Body of pancreas (tissue), 4 donors: ENCODE measurements at regions not wholly inside any gene's neighbourhood (a gene's known extent, or its start where the extent isn't known, plus 50 kb on each side); places are given as distances from the start of the nearest gene placed in this dataset.

ENCODE experiments used
- ATAC-seq: fragments of 150-250 bp; one replicate; pipeline ENCODE4 v1.9.1; 2016
- DNase-seq, 4 donors: peaks; one replicate each; pipeline ENCODE4 v3.0.0-alpha.2; 2019
- H3K27ac ChIP-seq, 4 donors: fragments of 200-600 bp; sonication (generic); 1 replicate in 3 of 4; 2 replicates in 1 of 4; pipeline versions ENCODE4 v1.5.1 to v1.6.1; 2016 to 2019; ENCODE audit warnings: mild to moderate bottlenecking in 1 of 4, mixed read lengths in 1 of 4, moderate library complexity in 1 of 4
- H3K27me3 ChIP-seq, 2 donors: fragments of 200-600 bp; sonication (generic); one replicate each; pipeline ENCODE4 v1.6.0; 2016; ENCODE audit warnings: mild to moderate bottlenecking in 1 of 2
- H3K36me3 ChIP-seq, 2 donors: fragments of 200-600 bp; sonication (generic); replicated peaks in 1 of 2; 2 replicates each; pipeline ENCODE4 v1.5.1; 2016; ENCODE audit warnings: low read depth in 2 of 2; ENCODE audit not compliant: insufficient read depth in 1 of 2
- H3K4me1 ChIP-seq: fragments of 200-600 bp; sonication (generic); one replicate; pipeline ENCODE4 v1.6.0; 2016
- H3K4me3 ChIP-seq, 2 donors: fragments of 200-600 bp; sonication (generic); 1 replicate in 1 of 2; 2 replicates in 1 of 2; pipeline ENCODE4 v1.5.1; 2016 to 2019
- H3K9me3 ChIP-seq, 3 donors: fragments of 200-600 bp; sonication (generic); 1 replicate in 2 of 3; 2 replicates in 1 of 3; pipeline ENCODE4 v1.5.1; 2016
- POLR2A ChIP-seq, 3 donors: fragments of 450-650 bp; IDR thresholded peaks; one replicate each; pipeline ENCODE4 v1.6.1; 2016; ENCODE audit warnings: antibody characterized with exemption in 3 of 3, mild to moderate bottlenecking in 2 of 3
- WGBS, 2 donors: methylation state at CpG; one replicate each; pipeline ENCODE4 v1.1.5; 2017; 5-methylcytosine and 5-hydroxymethylcytosine counted together
- intact Hi-C: fragments of 100-400 bp; cut with DNase I; formaldehyde crosslinking; loops from one replicate; pipeline ENCODE4 v1.15.1; 2023
- TF ChIP-seq, protein P1 (sequence below), 7 experiments: fragments of 450-650 bp in 4 of 7; fragments of 200-600 bp in 3 of 7; sonication (generic) in 3 of 7; IDR thresholded peaks; one replicate each; pipeline ENCODE4 v1.5.1; 2016 to 2019; ENCODE audit warnings: antibody characterized with exemption in 7 of 7

DNA sequence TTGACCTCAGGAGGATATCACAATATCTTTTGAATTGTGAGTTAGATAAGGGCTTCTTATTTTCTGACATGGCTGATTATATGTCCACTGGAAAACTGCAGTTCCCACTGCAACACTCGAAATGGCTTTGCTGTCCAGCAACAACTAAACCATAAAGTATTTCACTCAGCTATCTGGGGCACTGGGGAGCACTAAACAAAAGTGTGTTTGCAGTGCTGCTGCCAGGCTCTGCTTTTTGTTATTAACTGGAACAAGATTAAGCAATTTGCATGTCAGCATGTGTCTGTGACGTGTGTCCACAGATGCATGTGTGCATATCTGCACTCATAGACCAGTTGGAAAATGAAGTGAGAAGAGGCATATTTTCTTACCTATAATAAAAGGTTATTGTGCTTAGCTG, 107.8 kb upstream of the CCN2 start:
- ATAC-seq (no peak), DNase-seq (no peak)
- Histone ChIP-seq H3K4me1 (no peaks in the 10 kb centered on the region), H3K4me3 (no peak overlapping the region), H3K36me3 (no peaks in the 10 kb centered on the region), H3K27me3 (no peaks in the 10 kb centered on the region), H3K9me3 (no peaks in the 10 kb centered on the region), H3K27ac (no peak overlapping the region)
- TF ChIP-seq, protein P1, sequence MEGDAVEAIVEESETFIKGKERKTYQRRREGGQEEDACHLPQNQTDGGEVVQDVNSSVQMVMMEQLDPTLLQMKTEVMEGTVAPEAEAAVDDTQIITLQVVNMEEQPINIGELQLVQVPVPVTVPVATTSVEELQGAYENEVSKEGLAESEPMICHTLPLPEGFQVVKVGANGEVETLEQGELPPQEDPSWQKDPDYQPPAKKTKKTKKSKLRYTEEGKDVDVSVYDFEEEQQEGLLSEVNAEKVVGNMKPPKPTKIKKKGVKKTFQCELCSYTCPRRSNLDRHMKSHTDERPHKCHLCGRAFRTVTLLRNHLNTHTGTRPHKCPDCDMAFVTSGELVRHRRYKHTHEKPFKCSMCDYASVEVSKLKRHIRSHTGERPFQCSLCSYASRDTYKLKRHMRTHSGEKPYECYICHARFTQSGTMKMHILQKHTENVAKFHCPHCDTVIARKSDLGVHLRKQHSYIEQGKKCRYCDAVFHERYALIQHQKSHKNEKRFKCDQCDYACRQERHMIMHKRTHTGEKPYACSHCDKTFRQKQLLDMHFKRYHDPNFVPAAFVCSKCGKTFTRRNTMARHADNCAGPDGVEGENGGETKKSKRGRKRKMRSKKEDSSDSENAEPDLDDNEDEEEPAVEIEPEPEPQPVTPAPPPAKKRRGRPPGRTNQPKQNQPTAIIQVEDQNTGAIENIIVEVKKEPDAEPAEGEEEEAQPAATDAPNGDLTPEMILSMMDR (IDR thresholded peaks at IDR 0.05) = no peak
- no peak for TF ChIP-seq POLR2A (IDR thresholded peaks at IDR 0.05)
- intact Hi-C loops = no loop called here
- WGBS, 2 donors = 31 to 36% methylated on average over 2 of the region's 2 CpGs

DNA sequence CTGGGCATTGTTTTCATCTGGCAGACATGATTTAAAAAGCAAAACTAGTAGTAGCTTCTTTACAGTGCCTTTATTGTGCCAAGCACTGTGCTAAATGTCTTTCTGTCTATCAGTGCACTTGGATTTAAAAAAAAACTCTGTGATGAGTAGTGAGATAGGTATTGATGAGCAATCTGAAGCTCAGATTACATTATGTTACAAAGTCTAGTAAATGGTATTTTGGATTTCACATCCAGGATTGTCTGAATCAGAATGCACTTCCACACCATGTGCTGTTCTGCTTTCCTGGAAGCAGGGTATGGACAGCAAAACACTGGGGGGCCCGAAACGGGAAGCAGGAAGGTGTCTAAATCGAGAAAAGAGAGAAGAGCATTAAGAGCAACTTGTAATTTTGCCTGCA, 103.4 kb upstream of the CCN2 start:
- no peaks in the 10 kb centered on the region for H3K36me3 ChIP-seq
- H3K4me1 ChIP-seq = no peaks in the 10 kb centered on the region
- no peak overlapping the region for H3K27ac ChIP-seq
- 47 to 59% methylated on average over 3 of the region's 3 CpGs for WGBS, 2 donors
- H3K9me3 ChIP-seq = no peaks in the 10 kb centered on the region
- ATAC-seq (no peak), DNase-seq (no peak)
- TF ChIP-seq POLR2A (IDR thresholded peaks at IDR 0.05) = no peak
- TF ChIP-seq, protein P1 (IDR thresholded peaks at IDR 0.05) = no peak
- H3K27me3 ChIP-seq = no peaks in the 10 kb centered on the region
- intact Hi-C loops = no loop called here
- H3K4me3 ChIP-seq = no peak overlapping the region

DNA sequence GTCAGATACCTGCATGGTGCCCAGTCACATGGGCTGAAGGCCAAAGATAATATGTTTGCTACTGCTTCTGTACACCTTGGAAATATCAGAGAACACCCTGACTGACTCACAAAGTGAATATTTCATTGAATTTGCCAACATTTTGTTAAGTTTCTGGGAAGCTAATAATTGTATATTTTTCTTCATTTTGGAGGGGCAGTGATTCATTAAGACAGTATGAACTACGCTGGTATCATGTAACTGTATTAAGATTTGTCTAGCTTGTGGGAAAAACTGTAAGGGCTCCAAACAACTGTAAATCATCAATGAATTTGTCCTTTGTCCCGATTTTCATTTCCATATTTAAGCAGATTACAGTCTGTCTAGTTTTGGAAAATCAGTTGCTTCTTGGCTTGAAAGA, 102.3 kb upstream of the CCN2 start:
- intact Hi-C loops = no loop called here
- Histone ChIP-seq H3K4me1 (no peaks in the 10 kb centered on the region), H3K4me3 (no peak overlapping the region), H3K27me3 (no peaks in the 10 kb centered on the region), H3K27ac (no peak overlapping the region), H3K9me3 (peaks cover 0 to under 1% (median 0%) of the 10 kb centered on the region in 3 donors), H3K36me3 (no peaks in the 10 kb centered on the region)
- no peak for TF ChIP-seq POLR2A (IDR thresholded peaks at IDR 0.05)
- TF ChIP-seq, protein P1 (IDR thresholded peaks at IDR 0.05) = no peak
- 50 to 51% methylated on average over 2 of the region's 2 CpGs for WGBS, 2 donors
- DNase-seq = no peak
- no peak for ATAC-seq

DNA sequence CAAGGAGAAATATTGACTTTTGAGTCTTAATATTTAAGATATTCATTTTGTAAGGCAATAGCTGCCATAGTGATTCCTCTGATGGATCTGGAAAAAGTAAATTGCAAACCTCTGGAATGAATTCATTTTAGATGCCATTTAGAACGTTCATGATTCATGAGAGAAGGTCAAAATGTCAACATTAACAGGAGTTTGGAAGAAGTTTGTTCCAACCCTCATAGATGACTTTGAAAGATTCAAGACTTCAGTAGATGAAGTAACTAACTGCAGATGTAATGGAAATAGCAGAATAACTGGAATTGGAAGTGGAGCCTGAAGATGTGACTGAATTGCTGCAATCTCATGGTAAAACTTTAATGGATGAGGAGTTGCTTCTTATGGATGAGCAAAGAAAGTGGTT, 100.9 kb upstream of the CCN2 start:
- H3K27me3 ChIP-seq = no peaks in the 10 kb centered on the region
- intact Hi-C loops = no loop called here
- no peak for DNase-seq
- no peak overlapping the region for H3K4me3 ChIP-seq
- no peak for ATAC-seq
- H3K9me3 ChIP-seq = peaks cover 0 to 5% (median 0%) of the 10 kb centered on the region in 3 donors
- no peak for TF ChIP-seq POLR2A (IDR thresholded peaks at IDR 0.05)
- TF ChIP-seq, protein P1 (IDR thresholded peaks at IDR 0.05) = no peak
- no peaks in the 10 kb centered on the region for H3K36me3 ChIP-seq
- no peak overlapping the region for H3K27ac ChIP-seq
- H3K4me1 ChIP-seq = no peaks in the 10 kb centered on the region
- WGBS, 2 donors = 28 to 37% methylated on average over 1 of the region's 1 CpG

DNA sequence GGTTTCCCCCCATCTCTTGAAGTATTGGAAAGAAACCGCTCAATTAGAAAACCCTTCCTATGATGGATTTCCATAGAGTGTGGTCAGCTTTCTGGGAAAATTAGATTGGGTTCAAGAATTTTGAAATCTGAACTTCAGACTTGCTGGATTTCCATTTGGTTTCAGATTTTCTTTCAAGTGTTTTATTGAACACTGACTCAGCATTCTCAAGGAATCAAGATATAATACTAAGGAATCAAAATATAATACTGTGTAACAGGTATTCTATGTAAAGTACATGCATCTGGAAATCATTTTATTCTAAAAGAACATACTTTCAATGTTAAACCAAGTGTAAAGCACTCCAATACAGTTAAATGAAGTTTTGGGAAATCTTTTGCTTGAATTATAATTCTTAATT, 94.7 kb upstream of the CCN2 start:
- ATAC-seq (no peak), DNase-seq (no peak)
- no peaks in the 10 kb centered on the region for H3K27me3 ChIP-seq
- WGBS, 2 donors = 74 to 92% methylated on average over 1 of the region's 1 CpG
- H3K27ac ChIP-seq = no peak overlapping the region
- H3K4me3 ChIP-seq = no peak overlapping the region
- intact Hi-C loops = no loop called here
- H3K4me1 ChIP-seq = no peaks in the 10 kb centered on the region
- H3K9me3 ChIP-seq = peaks cover 0 to 5% (median 0%) of the 10 kb centered on the region in 3 donors
- no peaks in the 10 kb centered on the region for H3K36me3 ChIP-seq
- TF ChIP-seq, protein P1 (IDR thresholded peaks at IDR 0.05) = no peak
- no peak for TF ChIP-seq POLR2A (IDR thresholded peaks at IDR 0.05)
